Stimulated activated naive CD8-positive, alpha-beta T cell treated with anti-CD3 and anti-CD28 coated beads, Interleukin-15, Interleukin-2, amounts not matched to agents 100 U/mL and 50 U/mL, for 24 hours (primary cell): ENCODE measurements at regions not wholly inside any gene's neighbourhood (a gene's known extent, or its start where the extent isn't known, plus 50 kb on each side); places are given as distances from the start of the nearest gene placed in this dataset.
"Not testable (repeated sequence)": the region's sequence is repeated elsewhere in the genome, so short reads cannot be mapped to it uniquely, and the experiment has no call there.

Experiments
- ATAC-seq: fragments of 150-1000 bp; cut with Tn5 transposase; one replicate; pipeline ENCODE4 v1.10.0; 2021
- DNase-seq: peaks from one replicate; pipeline ENCODE4 v3.0.0; 2021

GRCh38 chr3:159657176-159657575 lies 331.5 kb upstream of the IL12A start:
- no peak for DNase-seq
- no peak for ATAC-seq

- ATAC-seq, result no peak
- no peak for DNase-seq
Observed at GRCh38 chr3:159657629-159658028, 331.0 kb upstream of the IL12A start.

GRCh38 chr3:159660326-159660725 lies 328.3 kb upstream of the IL12A start:
- DNase-seq, result no peak
- no peak for ATAC-seq

- ATAC-seq, result no peak
- no peak for DNase-seq
Observed at GRCh38 chr3:159660901-159661300, 327.7 kb upstream of the IL12A start.

- no peak for ATAC-seq
- no peak for DNase-seq
Observed at GRCh38 chr3:159662549-159662948, 326.1 kb upstream of the IL12A start.

GRCh38 chr3:159664006-159664405 lies 324.6 kb upstream of the IL12A start:
- DNase-seq (no peak), ATAC-seq (no peak)

- ATAC-seq, result no peak
Observed at GRCh38 chr3:159664653-159665052, 324.0 kb upstream of the IL12A start.

GRCh38 chr3:159667261-159667660 lies 321.4 kb upstream of the IL12A start:
- DNase-seq (no peak), ATAC-seq (no peak)

More at GRCh38 chr3:159664653-159665052, 324.0 kb upstream of the IL12A start:
- DNase-seq, result no peak

- ATAC-seq (no peak), DNase-seq (no peak)
Observed at GRCh38 chr3:159668461-159668860, 320.2 kb upstream of the IL12A start.

GRCh38 chr3:159668990-159669476 lies 319.6 kb upstream of the IL12A start:
- no peak for DNase-seq

GRCh38 chr3:159669766-159670165 lies 318.9 kb upstream of the IL12A start:
- no peak for ATAC-seq
- DNase-seq, result no peak

More at GRCh38 chr3:159668990-159669476, 319.6 kb upstream of the IL12A start:
- ATAC-seq, result no peak

GRCh38 chr3:159672728-159673688 lies 315.6 kb upstream of the IL12A start:
- no peak for DNase-seq
- no peak for ATAC-seq

GRCh38 chr3:159674583-159674982 lies 314.1 kb upstream of the IL12A start:
- no peak for DNase-seq
- no peak for ATAC-seq

- ATAC-seq, result no peak
- DNase-seq, result no peak
Observed at GRCh38 chr3:159675285-159675684, 313.4 kb upstream of the IL12A start.

- no peak for ATAC-seq
Observed at GRCh38 chr3:159679900-159680299, 308.7 kb upstream of the IL12A start.

GRCh38 chr3:159681717-159682116 lies 306.9 kb upstream of the IL12A start:
- ATAC-seq, DNase-seq: not testable (repeated sequence)

More at GRCh38 chr3:159679900-159680299, 308.7 kb upstream of the IL12A start:
- no peak for DNase-seq

GRCh38 chr3:159685801-159686200 lies 302.8 kb upstream of the IL12A start:
- no peak for DNase-seq
- no peak for ATAC-seq

- DNase-seq, result no peak
- ATAC-seq, result no peak
Observed at GRCh38 chr3:159693226-159693625, 295.4 kb upstream of the IL12A start.

GRCh38 chr3:159711560-159712333 lies 276.9 kb upstream of the IL12A start:
- no peak for ATAC-seq
- DNase-seq, result no peak

- no peak for DNase-seq
- ATAC-seq, result no peak
Observed at GRCh38 chr3:159721324-159721723, 267.3 kb upstream of the IL12A start.

GRCh38 chr3:159723295-159723694 lies 265.3 kb upstream of the IL12A start:
- no peak for ATAC-seq

GRCh38 chr3:159724627-159725026 lies 264.0 kb upstream of the IL12A start:
- no peak for DNase-seq

More at GRCh38 chr3:159723295-159723694, 265.3 kb upstream of the IL12A start:
- no peak for DNase-seq

More at GRCh38 chr3:159724627-159725026, 264.0 kb upstream of the IL12A start:
- ATAC-seq, result no peak
